PC-3 (cell line): ENCODE measurements at regions not wholly inside any gene's neighbourhood (a gene's known extent, or its start where the extent isn't known, plus 50 kb on each side); places are given as distances from the start of the nearest gene placed in this dataset.

ENCODE experiments used
- ATAC-seq: fragments of 200-7000 bp; cut with Tn5 transposase; 2 replicates; pipeline ENCODE4 v1.9.1; 2020; ENCODE audit warnings: mild to moderate bottlenecking, moderate library complexity
- BruUV-seq: library from RNA; stranded (reverse); fragments of 400-500 nt; replicated peaks from 2 replicates; lab custom pipeline; 2021; lab: Mats Ljungman, UMichigan
- CTCF ChIA-PET: fragments of 300-600 bp; sonication (Branson Sonifier 250); formaldehyde crosslinking; loops from one replicate; lab custom pipeline; 2022; ENCODE audit warnings: antibody characterized with exemption; lab: Charles Lee
- POLR2A ChIA-PET: fragments of 300-600 bp; sonication (Branson Sonifier 250); formaldehyde crosslinking; loops from one replicate; lab custom pipeline; 2022; ENCODE audit warnings: antibody characterized with exemption; ENCODE audit not compliant: unreplicated experiment; lab: Charles Lee
- DNase-seq: peaks from one replicate; pipeline ENCODE4 v3.0.0-alpha.2; 2015
- H2AFZ ChIP-seq: fragments of 300-600 bp; sonication (generic); 2 replicates; pipeline ENCODE4 v1.6.0; 2016; ENCODE audit warnings: antibody characterized with exemption, low read length
- H3F3A ChIP-seq: fragments of 300-600 bp; sonication (generic); one replicate; pipeline ENCODE4 v1.6.0; 2017; ENCODE audit warnings: antibody characterized with exemption, low read length, control low read depth, mild to moderate bottlenecking; ENCODE audit not compliant: unreplicated experiment
- H3K27ac ChIP-seq: fragments of 300-600 bp; sonication (generic); 2 replicates; pipeline ENCODE4 v1.5.1; 2016; ENCODE audit warnings: mild to moderate bottlenecking, low read length
- H3K27me3 ChIP-seq: fragments of 300-600 bp; sonication (generic); 2 replicates; pipeline ENCODE4 v1.6.1; 2016; ENCODE audit warnings: low read length, mixed read lengths
- H3K36me3 ChIP-seq: fragments of 300-600 bp; sonication (generic); 2 replicates; pipeline ENCODE4 v1.6.1; 2016; ENCODE audit warnings: low read depth, mixed run types, low read length, mixed read lengths
- H3K4me1 ChIP-seq: fragments of 300-600 bp; sonication (generic); 2 replicates; pipeline ENCODE4 v1.5.1; 2016; ENCODE audit warnings: low read length; ENCODE audit not compliant: insufficient read depth
- H3K4me2 ChIP-seq: fragments of 300-600 bp; sonication (generic); 2 replicates; pipeline ENCODE4 v1.6.0; 2016; ENCODE audit warnings: low read length
- H3K4me3 ChIP-seq: fragments of 300-600 bp; sonication (generic); 2 replicates; pipeline ENCODE4 v1.5.1; 2016; ENCODE audit warnings: mild to moderate bottlenecking, low read length, mixed read lengths
- H3K79me2 ChIP-seq: fragments of 300-600 bp; sonication (generic); 2 replicates; pipeline ENCODE4 v1.6.1; 2017; ENCODE audit warnings: low read length, mixed read lengths
- H3K9ac ChIP-seq: fragments of 300-600 bp; sonication (generic); 2 replicates; pipeline ENCODE4 v1.6.0; 2016; ENCODE audit warnings: mild to moderate bottlenecking, low read length
- H3K9me2 ChIP-seq: fragments of 300-600 bp; sonication (generic); replicated peaks from 2 replicates; pipeline ENCODE4 v1.6.1; 2016; ENCODE audit warnings: mixed run types, low read length, mixed read lengths
- H3K9me3 ChIP-seq: fragments of 300-600 bp; sonication (generic); 2 replicates; pipeline ENCODE4 v1.6.1; 2016; ENCODE audit warnings: low read length, mixed read lengths
- H4K20me1 ChIP-seq: fragments of 300-600 bp; sonication (generic); 2 replicates; pipeline ENCODE4 v1.6.1; 2016; ENCODE audit warnings: low read length, mixed read lengths
- EZH2 ChIP-seq: fragments of 300-600 bp; sonication (generic); IDR thresholded peaks from one replicate; pipeline ENCODE4 v1.6.1; 2017; ENCODE audit warnings: antibody characterized with exemption, mild to moderate bottlenecking, low read length; ENCODE audit not compliant: unreplicated experiment
- EZH2phosphoT487 ChIP-seq: fragments of 300-600 bp; sonication (generic); IDR thresholded peaks from 2 replicates; pipeline ENCODE4 v1.6.1; 2018; ENCODE audit warnings: mild to moderate bottlenecking, antibody characterized with exemption, low read length, borderline replicate concordance
- intact Hi-C: fragments of 100-400 bp; cut with micrococcal nuclease; formaldehyde crosslinking; loops from 2 replicates; pipeline ENCODE4 v1.9.0; 2023
- TF ChIP-seq, protein P1 (sequence below): fragments of 300-600 bp; sonication (generic); conservative IDR thresholded peaks from 2 replicates; pipeline ENCODE4 v1.5.1; 2017; ENCODE audit warnings: antibody characterized with exemption, low read depth, mild to moderate bottlenecking, low read length

DNA sequence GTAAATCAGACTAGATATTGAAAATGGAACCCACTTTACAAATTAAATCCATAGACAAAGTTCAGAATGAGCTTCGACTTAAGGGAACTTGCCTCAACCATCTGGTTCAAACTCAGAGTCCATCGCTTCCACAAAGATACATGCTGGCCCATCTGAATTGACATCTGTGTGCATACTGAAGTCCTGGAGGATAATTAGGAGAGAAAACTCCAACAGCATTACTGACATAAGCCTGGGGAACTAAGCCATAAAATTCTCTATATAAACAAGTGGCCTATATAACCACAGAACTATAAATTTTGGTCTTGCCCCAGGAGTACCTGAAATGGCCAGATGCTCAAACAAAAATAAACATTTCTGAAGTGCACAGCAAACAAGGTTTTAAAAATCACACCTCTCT is 94.4 kb downstream of the IZUMO3 start:
- ATAC-seq (no peak), DNase-seq (no peak)
- POLR2A ChIA-PET, result no interaction called here
- Histone ChIP-seq H3K79me2 (no peaks in the 10 kb centered on the region), H3K9ac (no peak overlapping the region), H3K9me2 (no peaks in the 10 kb centered on the region), H4K20me1 (no peaks in the 10 kb centered on the region), H3K4me3 (no peak overlapping the region), H3F3A (no peaks in the 10 kb centered on the region), H3K27me3 (no peaks in the 10 kb centered on the region), H3K27ac (no peak overlapping the region), H3K4me2 (no peak overlapping the region), H3K4me1 (no peaks in the 10 kb centered on the region), H2AFZ (no peak overlapping the region), H3K9me3 (no peaks in the 10 kb centered on the region), H3K36me3 (no peaks in the 10 kb centered on the region)
- CTCF ChIA-PET, result no interaction called here
- TF ChIP-seq, protein P1, sequence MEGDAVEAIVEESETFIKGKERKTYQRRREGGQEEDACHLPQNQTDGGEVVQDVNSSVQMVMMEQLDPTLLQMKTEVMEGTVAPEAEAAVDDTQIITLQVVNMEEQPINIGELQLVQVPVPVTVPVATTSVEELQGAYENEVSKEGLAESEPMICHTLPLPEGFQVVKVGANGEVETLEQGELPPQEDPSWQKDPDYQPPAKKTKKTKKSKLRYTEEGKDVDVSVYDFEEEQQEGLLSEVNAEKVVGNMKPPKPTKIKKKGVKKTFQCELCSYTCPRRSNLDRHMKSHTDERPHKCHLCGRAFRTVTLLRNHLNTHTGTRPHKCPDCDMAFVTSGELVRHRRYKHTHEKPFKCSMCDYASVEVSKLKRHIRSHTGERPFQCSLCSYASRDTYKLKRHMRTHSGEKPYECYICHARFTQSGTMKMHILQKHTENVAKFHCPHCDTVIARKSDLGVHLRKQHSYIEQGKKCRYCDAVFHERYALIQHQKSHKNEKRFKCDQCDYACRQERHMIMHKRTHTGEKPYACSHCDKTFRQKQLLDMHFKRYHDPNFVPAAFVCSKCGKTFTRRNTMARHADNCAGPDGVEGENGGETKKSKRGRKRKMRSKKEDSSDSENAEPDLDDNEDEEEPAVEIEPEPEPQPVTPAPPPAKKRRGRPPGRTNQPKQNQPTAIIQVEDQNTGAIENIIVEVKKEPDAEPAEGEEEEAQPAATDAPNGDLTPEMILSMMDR, result no peak
- no peak for TF ChIP-seq EZH2phosphoT487
- no peak for TF ChIP-seq EZH2
- intact Hi-C loops, result no loop called here
- BruUV-seq, result no TSS peak

- Histone ChIP-seq H3K4me2 (no peak overlapping the region), H3F3A (no peaks in the 10 kb centered on the region), H4K20me1 (no peaks in the 10 kb centered on the region), H3K4me3 (no peak overlapping the region), H3K27ac (no peak overlapping the region), H3K27me3 (no peaks in the 10 kb centered on the region), H3K9ac (no peak overlapping the region), H3K9me3 (no peaks in the 10 kb centered on the region), H3K36me3 (no peaks in the 10 kb centered on the region), H3K9me2 (no peaks in the 10 kb centered on the region), H3K4me1 (no peaks in the 10 kb centered on the region), H2AFZ (no peak overlapping the region), H3K79me2 (no peaks in the 10 kb centered on the region)
- ChIA-PET CTCF (no interaction called here), POLR2A (no interaction called here)
- intact Hi-C loops, result no loop called here
- no peak for TF ChIP-seq EZH2phosphoT487
- TF ChIP-seq, protein P1, result no peak
- BruUV-seq, result no TSS peak
- no peak for DNase-seq
- no peak for ATAC-seq
Measured at GRCh38 chr9:24449976-24450375, 95.7 kb downstream of the IZUMO3 start.

GRCh38 chr9:24439456-24439855 is 106.2 kb downstream of the IZUMO3 start:
- CTCF ChIA-PET, result no interaction called here

More at GRCh38 chr9:24439456-24439855, 106.2 kb downstream of the IZUMO3 start:
- no peaks in the 10 kb centered on the region for H3K36me3 ChIP-seq
- no peak overlapping the region for H3K4me3 ChIP-seq
- no peaks in the 10 kb centered on the region for H3F3A ChIP-seq
- no peak overlapping the region for H3K9ac ChIP-seq
- no peaks in the 10 kb centered on the region for H3K9me2 ChIP-seq
- no peak overlapping the region for H2AFZ ChIP-seq
- POLR2A ChIA-PET, result no interaction called here
- H4K20me1 ChIP-seq, result no peaks in the 10 kb centered on the region
- H3K4me2 ChIP-seq, result no peak overlapping the region
- no peak for ATAC-seq
- BruUV-seq, result no TSS peak
- no peaks in the 10 kb centered on the region for H3K27me3 ChIP-seq
- no peaks in the 10 kb centered on the region for H3K9me3 ChIP-seq
- no peak overlapping the region for H3K27ac ChIP-seq
- TF ChIP-seq, protein P1, result no peak
- TF ChIP-seq EZH2, result no peak
- no peak for TF ChIP-seq EZH2phosphoT487
- no peaks in the 10 kb centered on the region for H3K79me2 ChIP-seq
- DNase-seq, result no peak
- intact Hi-C loops, result no loop called here
- no peaks in the 10 kb centered on the region for H3K4me1 ChIP-seq
